BJ (cell line): ENCODE measurements at regions not wholly inside any gene's neighbourhood (a gene's known extent, or its start where the extent isn't known, plus 50 kb on each side); places are given as distances from the start of the nearest gene placed in this dataset.

Source experiments
- CTCF ChIA-PET: fragments of 350-600 bp; formaldehyde crosslinking; extraction: SDS; loops from one replicate; lab custom pipeline; 2021; ENCODE audit warnings: antibody characterized with exemption, inconsistent platforms; lab: Yijun Ruan, JAX
- POLR2A ChIA-PET: fragments of 300-600 bp; sonication (Branson Sonifier 250); formaldehyde crosslinking; extraction: SDS; loops from one replicate; lab custom pipeline; 2021; ENCODE audit warnings: antibody characterized with exemption; lab: Charles Lee
- DNase-seq: peaks from one replicate; pipeline ENCODE4 v3.0.0-alpha.2; 2011; ENCODE audit warnings: low read depth
- H3K27me3 ChIP-seq: 2 replicates; pipeline ENCODE4 v1.6.0; 2011; ENCODE audit warnings: low read length; ENCODE audit not compliant: control insufficient read depth, insufficient read depth
- H3K36me3 ChIP-seq: 2 replicates; pipeline ENCODE4 v1.5.1; 2011; ENCODE audit warnings: low read length; ENCODE audit not compliant: control insufficient read depth, insufficient read depth
- H3K4me3 ChIP-seq: 2 replicates; pipeline ENCODE4 v1.5.1; 2011; ENCODE audit warnings: low read depth, mild to moderate bottlenecking, control low read depth, low read length
- TF ChIP-seq, protein P1 (sequence below): IDR thresholded peaks from 2 replicates; pipeline ENCODE4 v1.5.1; 2011; ENCODE audit warnings: low read depth, mild to moderate bottlenecking, control low read depth, inconsistent platforms, low read length, moderate library complexity; ENCODE audit not compliant: insufficient read depth

DNA sequence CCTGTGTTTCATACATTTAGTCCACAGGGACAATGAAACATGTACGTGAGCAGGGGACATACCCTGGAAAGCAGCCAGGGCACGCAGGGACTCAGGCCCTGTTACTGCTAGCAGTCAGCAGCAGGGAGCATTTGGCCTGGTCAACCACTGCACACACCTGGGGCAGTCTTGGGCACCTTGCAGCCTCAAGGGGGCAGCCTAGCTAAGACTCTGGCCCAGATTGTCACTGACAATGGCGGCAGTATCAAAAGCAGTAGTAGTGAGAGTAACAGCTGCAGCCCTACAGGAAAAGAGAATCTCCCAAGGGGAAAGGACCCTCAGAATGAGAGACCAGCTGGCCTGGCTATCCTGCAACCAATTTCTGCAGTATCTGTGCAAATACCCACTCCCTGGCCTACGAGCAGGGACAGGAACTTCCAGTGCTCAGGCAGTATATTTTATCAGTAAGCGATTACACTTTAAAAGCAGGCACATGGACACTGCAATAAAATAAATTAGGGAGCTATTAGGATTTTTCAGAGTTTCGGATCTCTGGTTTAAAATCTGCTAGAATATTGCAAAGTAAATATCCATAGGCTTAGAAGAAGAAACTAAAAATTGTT, 475.6 kb downstream of the LTN1 start:
- ChIA-PET CTCF (interaction anchor here (1.0 to 1.4 kb wide), 6 partner anchors 10 to 229 kb away, joined by 3 to 4 read pairs (median 4); no protein-coding TSS in a partner anchor), POLR2A (no interaction called here)
- H3K27me3 ChIP-seq, result no peaks in the 10 kb centered on the region
- TF ChIP-seq, protein P1, sequence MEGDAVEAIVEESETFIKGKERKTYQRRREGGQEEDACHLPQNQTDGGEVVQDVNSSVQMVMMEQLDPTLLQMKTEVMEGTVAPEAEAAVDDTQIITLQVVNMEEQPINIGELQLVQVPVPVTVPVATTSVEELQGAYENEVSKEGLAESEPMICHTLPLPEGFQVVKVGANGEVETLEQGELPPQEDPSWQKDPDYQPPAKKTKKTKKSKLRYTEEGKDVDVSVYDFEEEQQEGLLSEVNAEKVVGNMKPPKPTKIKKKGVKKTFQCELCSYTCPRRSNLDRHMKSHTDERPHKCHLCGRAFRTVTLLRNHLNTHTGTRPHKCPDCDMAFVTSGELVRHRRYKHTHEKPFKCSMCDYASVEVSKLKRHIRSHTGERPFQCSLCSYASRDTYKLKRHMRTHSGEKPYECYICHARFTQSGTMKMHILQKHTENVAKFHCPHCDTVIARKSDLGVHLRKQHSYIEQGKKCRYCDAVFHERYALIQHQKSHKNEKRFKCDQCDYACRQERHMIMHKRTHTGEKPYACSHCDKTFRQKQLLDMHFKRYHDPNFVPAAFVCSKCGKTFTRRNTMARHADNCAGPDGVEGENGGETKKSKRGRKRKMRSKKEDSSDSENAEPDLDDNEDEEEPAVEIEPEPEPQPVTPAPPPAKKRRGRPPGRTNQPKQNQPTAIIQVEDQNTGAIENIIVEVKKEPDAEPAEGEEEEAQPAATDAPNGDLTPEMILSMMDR, result no peak
- DNase-seq, result no peak
- no peak overlapping the region for H3K4me3 ChIP-seq
- no peaks in the 10 kb centered on the region for H3K36me3 ChIP-seq

DNA sequence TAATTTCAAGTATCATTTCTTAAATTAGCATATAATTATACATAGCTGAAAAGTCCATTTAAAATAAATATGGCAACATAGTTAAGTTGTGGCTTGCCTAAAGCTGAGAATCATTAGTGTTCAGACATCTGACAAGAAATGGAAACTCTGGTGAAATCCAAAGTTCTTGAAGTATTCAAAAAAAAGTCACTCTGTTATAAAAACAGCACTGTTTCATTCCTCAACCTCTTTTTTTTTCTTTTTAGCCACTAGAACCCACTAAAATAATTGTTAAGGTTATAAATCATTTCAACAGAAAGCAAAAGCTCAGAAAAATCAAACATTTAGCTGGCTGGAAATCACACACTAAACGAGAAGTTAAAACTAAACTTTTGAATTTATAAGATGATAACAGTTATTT, 476.7 kb downstream of the LTN1 start:
- CTCF ChIA-PET, result interaction anchor here (0.6 to 1.4 kb wide), 5 partner anchors 9 to 230 kb away, joined by 3 to 4 read pairs (median 3); no protein-coding TSS in a partner anchor
- Histone ChIP-seq H3K27me3 (no peaks in the 10 kb centered on the region), H3K4me3 (no peak overlapping the region), H3K36me3 (no peaks in the 10 kb centered on the region)
- DNase-seq, result no peak
- TF ChIP-seq, protein P1, result no peak
- POLR2A ChIA-PET, result no interaction called here

DNA sequence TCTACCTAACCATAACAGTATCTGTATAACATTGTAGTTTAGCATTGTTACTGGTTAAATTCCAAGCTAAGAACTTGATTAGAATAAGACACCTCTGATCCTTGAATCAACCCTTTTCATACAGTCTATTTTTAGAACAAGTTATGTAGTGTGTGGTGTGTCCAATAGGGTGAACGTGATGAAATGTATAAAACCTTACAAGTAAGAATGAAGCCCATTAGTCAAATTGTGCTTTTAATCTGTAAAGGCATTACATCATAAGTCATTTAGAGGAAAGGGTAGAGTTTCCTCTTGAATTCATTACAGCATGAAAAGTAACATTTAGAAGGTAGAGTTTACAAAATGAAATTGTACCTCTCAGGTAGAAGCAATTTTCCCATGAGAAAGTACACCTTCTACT, 479.2 kb downstream of the LTN1 start:
- no peak for DNase-seq
- H3K4me3 ChIP-seq, result no peak overlapping the region
- ChIA-PET CTCF (interaction anchor here (0.5 to 1.0 kb wide), 3 partner anchors 9 to 231 kb away, joined by 3 to 4 read pairs (median 4); no protein-coding TSS in a partner anchor), POLR2A (no interaction called here)
- no peaks in the 10 kb centered on the region for H3K27me3 ChIP-seq
- TF ChIP-seq, protein P1, result no peak
- H3K36me3 ChIP-seq, result no peaks in the 10 kb centered on the region

DNA sequence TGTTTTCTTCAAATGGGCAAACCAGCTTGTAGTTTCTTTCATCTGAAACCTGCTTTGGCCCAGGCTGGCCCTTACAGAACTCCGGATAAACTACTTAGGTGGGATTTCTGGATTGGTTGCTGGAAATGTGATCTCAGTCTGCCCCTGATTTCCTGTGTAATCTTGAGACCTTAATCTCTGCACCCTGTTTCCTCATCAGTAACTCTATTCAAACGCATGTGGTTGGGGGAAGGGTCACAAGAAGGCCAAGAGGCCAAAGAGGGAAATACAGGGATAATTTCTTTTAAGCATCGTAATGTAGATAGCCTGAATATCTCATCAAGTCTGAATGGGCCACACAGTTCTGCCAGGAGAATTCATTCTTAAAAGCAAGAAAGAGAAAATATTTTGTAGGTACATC, 483.6 kb downstream of the LTN1 start:
- no peak for DNase-seq

DNA sequence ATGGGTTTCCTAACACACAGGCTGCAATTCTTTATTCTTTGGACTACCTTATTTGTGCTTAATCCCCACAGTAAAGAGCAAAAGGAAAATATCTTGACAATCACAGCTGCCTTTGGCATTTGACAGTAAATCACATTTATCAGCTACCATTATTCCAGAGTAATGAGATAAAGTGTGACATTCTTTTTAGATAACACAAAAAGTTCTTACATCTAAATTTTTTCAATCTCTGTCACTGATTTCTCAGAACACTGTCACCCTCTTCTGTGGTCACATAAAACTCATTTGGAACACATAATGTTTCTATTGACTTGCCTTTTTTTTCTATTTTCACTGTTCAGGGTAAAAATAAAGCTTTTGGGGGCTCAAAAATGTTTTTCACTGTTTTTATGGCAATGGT, 484.6 kb downstream of the LTN1 start:
- CTCF ChIA-PET, result interaction anchor here (1.3 to 1.8 kb wide), 3 partner anchors 9 to 25 kb away, joined by 3 to 4 read pairs (median 3); no protein-coding TSS in a partner anchor
- POLR2A ChIA-PET, result no interaction called here
- no peak for DNase-seq
- TF ChIP-seq, protein P1, result no peak
- Histone ChIP-seq H3K4me3 (no peak overlapping the region), H3K27me3 (no peaks in the 10 kb centered on the region), H3K36me3 (no peaks in the 10 kb centered on the region)

More for the DNA sequence above, 483.6 kb downstream of the LTN1 start:
- CTCF ChIA-PET, result interaction anchor here (0.8 to 1.8 kb wide), 3 partner anchors 12 to 26 kb away, joined by 3 to 4 read pairs (median 3); no protein-coding TSS in a partner anchor
- Histone ChIP-seq H3K4me3 (no peak overlapping the region), H3K36me3 (no peaks in the 10 kb centered on the region), H3K27me3 (no peaks in the 10 kb centered on the region)
- TF ChIP-seq, protein P1, result no peak
- POLR2A ChIA-PET, result no interaction called here
